Activated T-cell treated with anti-CD3 and anti-CD28 coated beads, Interleukin-2, amount 50 U/mL, for 4 hours (primary cell): ENCODE measurements at regions not wholly inside any gene's neighbourhood (a gene's known extent, or its start where the extent isn't known, plus 50 kb on each side); places are given as distances from the start of the nearest gene placed in this dataset.

Experiments
- ATAC-seq, 2 donors: fragments of 200-7000 bp; cut with Tn5 transposase; one replicate each; pipeline ENCODE4 v1.10.0; 2021
- DNase-seq: peaks from one replicate; pipeline ENCODE4 v3.0.0-alpha.2; 2020
- H3K27me3 Mint-ChIP-seq: one replicate; pipeline ENCODE4 v1.8.0; 2021; ENCODE audit warnings: low read depth, mixed read lengths
- H3K36me3 Mint-ChIP-seq: one replicate; pipeline ENCODE4 v1.8.0; 2022; ENCODE audit warnings: mixed read lengths; ENCODE audit not compliant: insufficient read depth
- H3K4me1 Mint-ChIP-seq: one replicate; pipeline ENCODE4 v1.8.0; 2021; ENCODE audit warnings: low read depth, mixed read lengths
- H3K4me3 Mint-ChIP-seq: one replicate; pipeline ENCODE4 v1.8.0; 2021; ENCODE audit warnings: mild to moderate bottlenecking, moderate library complexity, mixed read lengths
- H3K9me3 Mint-ChIP-seq: one replicate; pipeline ENCODE4 v1.8.0; 2021; ENCODE audit warnings: mixed read lengths

DNA sequence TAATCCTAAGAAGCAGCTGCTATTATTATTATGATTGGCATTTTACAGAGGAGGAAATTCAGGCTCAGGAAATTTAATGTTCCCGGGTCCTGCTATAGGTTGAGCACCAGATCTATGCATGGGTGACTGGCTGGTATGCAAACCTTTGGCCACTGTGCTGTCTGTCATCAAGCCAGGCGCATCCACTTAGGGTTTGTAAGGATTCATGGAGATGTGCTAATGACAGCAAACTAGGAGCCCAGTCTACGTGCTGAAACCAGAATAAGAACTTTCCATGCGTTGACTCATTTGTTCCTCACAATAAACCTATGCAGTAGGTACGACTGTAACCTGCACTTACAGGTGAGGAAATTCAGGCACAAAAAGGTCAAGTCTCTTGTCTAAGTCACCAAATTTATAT is 64.5 kb upstream of the ZMIZ1 start:
- peaks cover 3% of the 10 kb centered on the region for H3K4me1 Mint-ChIP-seq
- ATAC-seq, result no peak
- peaks cover 4% of the 10 kb centered on the region for H3K27me3 Mint-ChIP-seq
- DNase-seq, result no peak
- no peaks in the 10 kb centered on the region for H3K36me3 Mint-ChIP-seq
- H3K9me3 Mint-ChIP-seq, result no peaks in the 10 kb centered on the region
- no peak overlapping the region for H3K4me3 Mint-ChIP-seq

DNA sequence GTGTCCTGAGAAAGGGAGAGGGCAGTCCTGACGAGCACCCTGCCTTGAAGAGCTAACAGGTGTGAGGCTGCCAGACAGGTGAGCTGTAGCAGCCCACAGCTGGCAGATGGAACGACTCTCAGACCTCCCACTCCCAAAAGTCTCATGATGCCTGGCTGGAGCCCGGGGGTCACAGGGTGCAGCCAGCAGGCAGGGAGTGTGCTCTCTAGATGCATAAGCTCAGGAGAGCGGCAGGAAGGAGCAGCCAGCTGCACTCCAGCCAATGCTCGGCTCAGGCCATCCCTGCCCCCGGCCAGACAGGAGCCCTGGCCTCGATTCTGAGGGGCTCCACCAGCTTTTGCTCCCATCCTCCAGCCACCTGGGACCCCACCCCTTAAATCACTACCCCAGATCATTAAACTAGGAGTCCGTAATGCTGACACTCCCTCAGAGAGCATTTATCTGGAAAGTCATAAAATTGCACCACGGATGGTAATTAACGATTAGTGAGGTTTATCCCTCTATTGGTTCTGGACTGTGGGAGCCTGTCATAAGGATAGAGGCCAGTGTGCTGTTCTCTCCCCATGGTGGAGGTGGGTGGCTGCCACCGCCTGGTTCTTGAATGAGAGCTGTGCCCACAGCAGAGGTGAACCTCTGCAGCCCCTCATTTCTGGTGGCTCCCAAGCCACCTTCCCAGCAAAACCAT is 63.5 kb upstream of the ZMIZ1 start:
- ATAC-seq, result no peak
- H3K36me3 Mint-ChIP-seq, result no peaks in the 10 kb centered on the region

GRCh38 chr10:79007018-79007417 is 61.7 kb upstream of the ZMIZ1 start:
- DNase-seq (no peak), ATAC-seq (no peak)
- peaks cover 4% of the 10 kb centered on the region for H3K27me3 Mint-ChIP-seq
- no peak overlapping the region for H3K4me3 Mint-ChIP-seq
- H3K4me1 Mint-ChIP-seq, result no peaks in the 10 kb centered on the region
- H3K36me3 Mint-ChIP-seq, result no peaks in the 10 kb centered on the region
- H3K9me3 Mint-ChIP-seq, result no peaks in the 10 kb centered on the region

More for the DNA sequence above, 63.5 kb upstream of the ZMIZ1 start:
- H3K9me3 Mint-ChIP-seq, result no peaks in the 10 kb centered on the region
- DNase-seq, result no peak
- H3K4me1 Mint-ChIP-seq, result peaks cover 3% of the 10 kb centered on the region
- H3K27me3 Mint-ChIP-seq, result peaks cover 4% of the 10 kb centered on the region
- H3K4me3 Mint-ChIP-seq, result no peak overlapping the region

DNA sequence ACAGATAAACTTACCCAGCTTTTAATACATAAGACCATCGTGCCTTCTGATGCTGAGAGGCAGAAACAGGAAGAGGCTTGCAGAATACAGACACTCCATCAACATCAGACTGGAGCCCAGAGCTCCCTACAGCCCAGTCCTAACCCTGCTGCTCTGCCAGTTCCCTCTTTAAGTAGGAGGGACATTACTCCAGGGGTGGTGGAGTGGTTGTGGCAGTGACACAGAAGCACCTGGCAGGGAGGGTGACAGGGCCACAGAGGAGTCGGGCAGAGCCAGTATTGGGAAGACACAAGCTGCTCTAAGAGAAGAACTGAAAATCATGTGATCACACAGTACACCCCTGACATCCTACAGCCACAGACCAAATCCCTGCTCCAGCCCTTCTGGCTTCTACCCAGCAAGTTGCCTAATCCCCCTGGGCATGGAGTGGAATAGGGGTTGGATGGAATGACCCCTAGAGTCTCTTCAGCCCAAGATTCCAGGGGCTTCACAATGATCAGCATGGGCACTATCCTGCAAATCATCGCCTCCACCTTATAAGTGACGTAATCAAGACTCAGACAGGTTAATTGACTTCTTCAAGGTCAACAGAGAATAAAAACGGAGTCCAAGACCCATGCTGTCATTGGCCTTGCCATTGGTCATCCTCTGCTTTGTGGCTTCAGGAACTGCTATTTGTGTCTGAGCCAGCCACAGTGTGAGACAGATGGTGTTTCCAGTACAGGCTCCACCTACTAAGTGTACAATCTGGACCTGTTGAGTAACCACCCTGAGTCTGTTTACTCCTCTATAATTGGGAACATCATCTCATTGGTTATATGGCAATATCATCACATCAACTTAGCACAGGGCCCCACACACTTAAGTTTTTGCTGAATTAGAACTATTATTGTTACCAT is 61.1 kb upstream of the ZMIZ1 start:
- peaks cover 4% of the 10 kb centered on the region for H3K27me3 Mint-ChIP-seq
- no peak overlapping the region for H3K4me3 Mint-ChIP-seq
- H3K36me3 Mint-ChIP-seq, result no peaks in the 10 kb centered on the region
- ATAC-seq, result peak in 1 of 2 donors; percentile 16
- H3K9me3 Mint-ChIP-seq, result no peaks in the 10 kb centered on the region
- no peak for DNase-seq
- H3K4me1 Mint-ChIP-seq, result no peaks in the 10 kb centered on the region

DNA sequence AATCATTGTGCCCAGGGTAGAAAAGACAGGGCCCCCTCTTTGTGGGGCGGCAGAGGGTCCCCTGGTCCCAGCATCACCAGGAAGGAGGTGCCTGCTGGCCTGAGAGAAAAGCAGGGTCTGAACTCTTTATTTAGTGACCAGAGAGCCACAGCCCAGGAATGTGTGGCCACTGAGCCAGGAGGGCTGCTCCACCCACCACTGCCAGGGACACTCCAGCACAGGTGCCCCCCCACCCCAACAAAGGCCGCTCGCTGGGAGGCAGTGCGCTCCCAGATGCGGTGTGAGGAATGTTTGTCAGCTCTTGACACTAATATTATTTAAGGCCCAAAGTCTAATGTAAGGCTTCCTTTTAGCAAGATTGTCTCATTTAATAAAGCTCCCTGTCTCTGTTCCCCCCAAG is 59.6 kb upstream of the ZMIZ1 start:
- ATAC-seq (no peak), DNase-seq (no peak)
- Mint-ChIP-seq H3K27me3 (peaks cover 2% of the 10 kb centered on the region), H3K36me3 (no peaks in the 10 kb centered on the region), H3K4me3 (no peak overlapping the region), H3K9me3 (no peaks in the 10 kb centered on the region), H3K4me1 (no peaks in the 10 kb centered on the region)

- ATAC-seq (no peak), DNase-seq (no peak)
- Mint-ChIP-seq H3K4me3 (no peak overlapping the region), H3K36me3 (no peaks in the 10 kb centered on the region), H3K27me3 (no peaks in the 10 kb centered on the region), H3K4me1 (no peaks in the 10 kb centered on the region), H3K9me3 (no peaks in the 10 kb centered on the region)
Measured at GRCh38 chr10:79012567-79012966, 56.2 kb upstream of the ZMIZ1 start.

- Mint-ChIP-seq H3K4me1 (no peaks in the 10 kb centered on the region), H3K27me3 (no peaks in the 10 kb centered on the region), H3K9me3 (no peaks in the 10 kb centered on the region), H3K36me3 (no peaks in the 10 kb centered on the region), H3K4me3 (no peak overlapping the region)
- no peak for DNase-seq
- ATAC-seq, result no peak
Measured at GRCh38 chr10:79013406-79013987, 55.3 kb upstream of the ZMIZ1 start.

DNA sequence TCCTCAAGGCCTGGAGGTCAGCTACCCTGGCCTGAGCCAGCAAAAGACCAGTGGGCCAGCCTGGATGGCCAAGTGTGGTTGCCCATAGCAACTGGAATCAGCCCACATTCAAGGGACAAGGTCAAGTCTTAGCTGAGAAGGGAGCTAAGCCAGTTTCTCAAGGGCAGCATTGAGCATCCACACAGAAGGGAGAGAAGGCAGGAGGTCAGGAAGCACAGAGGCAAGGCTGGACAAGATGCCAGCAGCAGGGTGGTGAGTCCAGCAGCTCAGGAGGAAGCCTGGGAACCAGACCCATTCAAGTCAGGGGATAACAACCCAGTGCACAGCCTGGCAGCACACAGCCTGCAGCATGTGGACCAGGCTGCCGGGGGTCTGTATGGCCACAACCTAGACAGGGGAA is 54.0 kb upstream of the ZMIZ1 start:
- Mint-ChIP-seq H3K36me3 (no peaks in the 10 kb centered on the region), H3K9me3 (no peaks in the 10 kb centered on the region), H3K27me3 (no peaks in the 10 kb centered on the region), H3K4me1 (no peaks in the 10 kb centered on the region), H3K4me3 (no peak overlapping the region)
- no peak for DNase-seq
- no peak for ATAC-seq

DNA sequence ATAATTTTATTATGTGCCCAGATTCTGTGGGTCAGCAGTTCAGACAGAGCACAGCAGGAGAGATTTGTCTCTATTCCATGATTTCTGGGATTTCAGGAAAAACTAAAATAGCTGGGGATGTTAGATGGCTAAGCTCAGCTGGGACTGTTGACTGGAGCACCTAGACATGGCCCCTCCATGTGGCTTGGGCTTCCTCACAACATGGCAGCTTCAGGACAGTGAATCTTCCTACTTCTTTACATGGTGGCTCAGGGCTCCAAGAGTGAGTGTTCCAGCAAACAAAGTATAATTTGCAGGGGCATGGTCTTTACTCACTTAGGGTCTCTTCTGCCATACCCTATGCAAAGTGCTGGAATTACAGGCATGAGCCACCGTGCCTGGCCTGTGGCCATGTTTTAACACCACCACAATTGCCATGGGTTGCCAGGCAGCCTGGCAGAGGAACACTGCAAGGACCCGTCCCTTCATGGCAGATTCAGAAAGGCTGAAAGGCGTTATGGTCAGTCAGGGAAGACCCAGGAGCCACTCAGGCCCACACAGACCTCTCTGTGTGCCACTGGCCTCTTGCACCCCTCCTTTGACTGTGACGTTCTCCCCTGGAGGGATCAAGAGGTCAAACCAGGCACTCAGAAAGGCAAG is 50.8 kb upstream of the ZMIZ1 start:
- no peak for ATAC-seq
- no peaks in the 10 kb centered on the region for H3K4me1 Mint-ChIP-seq
- no peaks in the 10 kb centered on the region for H3K27me3 Mint-ChIP-seq
- H3K4me3 Mint-ChIP-seq, result no peak overlapping the region
- DNase-seq, result no peak
- no peaks in the 10 kb centered on the region for H3K36me3 Mint-ChIP-seq
- no peaks in the 10 kb centered on the region for H3K9me3 Mint-ChIP-seq

- Mint-ChIP-seq H3K9me3 (no peaks in the 10 kb centered on the region), H3K4me1 (peaks cover under 1% of the 10 kb centered on the region), H3K4me3 (no peak overlapping the region), H3K36me3 (no peaks in the 10 kb centered on the region), H3K27me3 (no peaks in the 10 kb centered on the region)
- no peak for ATAC-seq
- no peak for DNase-seq
Measured at GRCh38 chr10:79018521-79019011, 50.2 kb upstream of the ZMIZ1 start.
